Epithelial cell of proximal tubule (primary cell): ENCODE measurements at regions not wholly inside any gene's neighbourhood (a gene's known extent, or its start where the extent isn't known, plus 50 kb on each side); places are given as distances from the start of the nearest gene placed in this dataset.

Source experiments
- DNase-seq: peaks from one replicate; pipeline ENCODE4 v3.0.0-alpha.2; 2011; ENCODE audit warnings: low read depth
- H3K4me3 ChIP-seq: 2 replicates; pipeline ENCODE4 v1.5.1; 2011; ENCODE audit warnings: low read depth, mild to moderate bottlenecking, low read length
- CTCF ChIP-seq: conservative IDR thresholded peaks from 2 replicates; pipeline ENCODE4 v1.5.1; 2012; ENCODE audit warnings: low read depth, mild to moderate bottlenecking, low read length

DNA sequence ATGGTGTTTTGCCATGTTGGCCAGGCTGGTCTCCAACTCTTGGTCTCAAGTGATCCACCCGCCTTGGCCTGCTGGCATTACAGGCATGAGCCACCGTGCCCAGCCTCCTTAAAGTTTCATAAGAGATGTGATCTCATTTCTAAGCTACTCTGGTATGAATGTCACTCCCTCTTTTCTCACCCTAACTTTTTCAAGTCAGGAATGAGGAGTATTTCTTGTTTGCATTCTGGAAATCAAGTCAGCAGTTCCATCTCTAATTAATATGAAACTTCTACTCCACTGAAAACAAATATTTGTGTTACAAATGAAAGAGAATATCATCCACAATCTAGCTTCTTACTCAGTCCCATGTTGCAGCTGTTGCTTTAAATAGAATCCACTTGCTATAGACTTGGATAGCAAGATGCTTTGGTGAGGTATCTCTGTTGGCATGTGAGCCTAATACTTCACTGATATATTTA, 61.3 kb downstream of the ARF6 start:
- TF ChIP-seq CTCF: no peak

GRCh38 chr14:49955024-49955423, 62.1 kb downstream of the ARF6 start:
- H3K4me3 ChIP-seq: no peak overlapping the region
- TF ChIP-seq CTCF: no peak
- DNase-seq: no peak

More for the DNA sequence above, 61.3 kb downstream of the ARF6 start:
- H3K4me3 ChIP-seq: no peak overlapping the region
- DNase-seq: no peak

DNA sequence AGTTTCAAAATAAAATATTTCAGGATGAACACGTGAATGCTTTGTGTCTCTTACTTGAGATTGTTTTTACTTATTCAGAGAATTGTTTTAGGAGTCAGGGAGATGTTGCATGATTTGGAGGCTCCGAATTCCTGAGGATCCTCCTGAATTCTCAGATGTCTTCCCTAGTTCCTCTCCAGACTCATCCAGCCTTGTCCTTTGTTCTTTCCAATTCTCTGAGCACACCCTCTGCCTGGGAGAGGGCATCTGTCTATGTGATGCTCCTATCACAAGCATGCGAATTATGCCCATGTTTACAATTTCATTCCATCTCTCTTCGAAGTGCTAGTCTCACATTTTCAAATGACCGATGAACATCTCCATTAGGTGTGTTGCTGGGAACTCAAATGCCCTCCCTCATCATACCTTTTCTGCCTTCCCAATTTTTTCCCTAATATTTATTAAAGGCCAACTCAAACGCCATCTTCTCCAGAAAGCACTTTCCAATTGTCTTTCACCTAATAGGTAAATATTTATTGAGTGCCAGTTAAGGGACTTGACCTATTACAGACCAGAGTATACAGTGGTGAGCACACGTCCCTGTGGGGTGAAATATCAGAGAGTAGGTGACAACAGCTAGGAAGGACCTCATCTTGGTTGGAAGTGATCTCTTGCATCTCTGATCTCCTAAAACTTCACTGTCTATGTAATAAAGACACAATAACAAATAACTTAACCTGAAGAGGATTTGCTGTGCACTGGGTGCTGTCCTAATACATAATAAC, 64.4 kb downstream of the ARF6 start:
- DNase-seq: no peak
- no peak overlapping the region for H3K4me3 ChIP-seq
- TF ChIP-seq CTCF: no peak

DNA sequence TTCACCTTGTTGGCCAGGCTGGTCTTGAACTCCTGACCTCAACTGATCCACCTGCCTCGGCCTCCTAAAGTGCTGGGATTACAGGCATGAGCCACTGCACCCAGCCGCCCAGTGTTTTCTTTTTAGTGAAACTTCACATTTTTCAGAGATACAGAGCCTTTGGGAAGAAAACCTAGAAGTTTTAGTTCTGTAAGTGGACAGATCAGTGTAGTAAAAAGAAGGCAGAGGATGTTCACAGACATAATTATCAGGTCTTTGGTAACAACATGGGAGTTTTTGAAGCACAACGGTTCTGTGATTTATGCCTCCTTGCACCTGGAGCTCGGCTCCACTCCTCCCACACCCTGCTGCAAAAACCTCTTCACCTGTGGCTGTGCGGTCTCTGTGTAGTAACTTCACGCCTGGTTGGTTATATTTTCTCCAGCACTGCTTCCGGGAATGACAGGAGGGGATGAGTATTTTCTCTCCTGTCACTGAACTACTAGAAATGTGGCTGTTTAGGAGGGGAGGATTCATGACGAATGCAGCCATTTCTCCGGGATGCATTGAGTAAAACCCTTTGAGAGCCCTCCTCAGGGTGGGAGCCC, 67.0 kb downstream of the ARF6 start:
- H3K4me3 ChIP-seq: no peak overlapping the region
- TF ChIP-seq CTCF: no peak
- no peak for DNase-seq

GRCh38 chr14:49960453-49960852, 67.6 kb downstream of the ARF6 start:
- TF ChIP-seq CTCF: no peak
- no peak for DNase-seq

GRCh38 chr14:49961270-49962222, 68.7 kb downstream of the ARF6 start:
- TF ChIP-seq CTCF: no peak
- H3K4me3 ChIP-seq: no peak overlapping the region
- no peak for DNase-seq

More at GRCh38 chr14:49960453-49960852, 67.6 kb downstream of the ARF6 start:
- H3K4me3 ChIP-seq: no peak overlapping the region
